M059J (cell line): ENCODE measurements at regions not wholly inside any gene's neighbourhood (a gene's known extent, or its start where the extent isn't known, plus 50 kb on each side); places are given as distances from the start of the nearest gene placed in this dataset.
A peak's percentile ranks its signal among the peaks of the same experiment; 100 is the strongest.

Source experiments
- DNase-seq: peaks from one replicate; pipeline ENCODE4 v3.0.0-alpha.2; 2012; ENCODE audit warnings: low read depth

- no peak for DNase-seq
Observed at GRCh38 chr5:2032432-2032831, 149.7 kb upstream of the IRX4 start.

DNA sequence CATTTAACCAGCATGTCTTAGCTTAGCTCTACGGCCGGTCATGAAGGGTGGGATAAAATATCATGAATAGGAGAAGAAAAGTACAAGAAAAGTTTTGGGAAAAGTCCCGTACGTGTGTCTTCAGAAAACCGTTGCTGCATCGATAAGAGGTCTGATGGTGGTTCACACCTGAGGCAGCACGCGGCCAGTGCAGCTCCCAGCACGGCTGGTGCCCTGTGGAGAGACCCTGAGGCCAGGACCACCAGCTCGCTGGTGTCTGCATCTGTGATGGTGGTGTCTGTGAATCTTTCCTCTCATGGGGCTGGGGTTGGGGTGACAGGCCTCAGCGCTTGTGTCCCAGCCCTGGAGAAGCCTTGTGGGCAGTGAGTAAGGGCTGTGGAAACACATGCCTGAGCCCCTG, 148.9 kb upstream of the IRX4 start:
- no peak for DNase-seq

DNA sequence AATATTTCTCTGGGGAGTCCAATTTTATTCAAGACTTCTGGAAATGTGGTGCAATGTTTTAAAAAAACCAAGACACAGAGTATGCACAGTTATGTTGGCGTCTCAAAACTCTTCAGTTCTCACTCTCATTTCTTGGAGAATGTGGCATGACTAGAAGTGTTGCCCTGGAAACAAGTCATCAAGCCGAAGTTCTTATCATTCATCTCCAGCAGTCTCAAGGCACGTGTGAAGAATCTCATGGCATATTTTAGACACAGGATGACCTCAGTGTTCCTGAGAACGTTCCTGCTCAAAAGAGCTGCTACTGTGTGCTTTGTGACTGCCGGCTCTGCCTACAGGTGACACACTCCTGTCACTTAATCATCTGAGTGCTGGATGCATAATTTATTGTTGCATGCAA, 147.4 kb upstream of the IRX4 start:
- no peak for DNase-seq

GRCh38 chr5:2029206-2029605, 146.5 kb upstream of the IRX4 start:
- DNase-seq = no peak

GRCh38 chr5:2027790-2028189, 145.1 kb upstream of the IRX4 start:
- no peak for DNase-seq

DNA sequence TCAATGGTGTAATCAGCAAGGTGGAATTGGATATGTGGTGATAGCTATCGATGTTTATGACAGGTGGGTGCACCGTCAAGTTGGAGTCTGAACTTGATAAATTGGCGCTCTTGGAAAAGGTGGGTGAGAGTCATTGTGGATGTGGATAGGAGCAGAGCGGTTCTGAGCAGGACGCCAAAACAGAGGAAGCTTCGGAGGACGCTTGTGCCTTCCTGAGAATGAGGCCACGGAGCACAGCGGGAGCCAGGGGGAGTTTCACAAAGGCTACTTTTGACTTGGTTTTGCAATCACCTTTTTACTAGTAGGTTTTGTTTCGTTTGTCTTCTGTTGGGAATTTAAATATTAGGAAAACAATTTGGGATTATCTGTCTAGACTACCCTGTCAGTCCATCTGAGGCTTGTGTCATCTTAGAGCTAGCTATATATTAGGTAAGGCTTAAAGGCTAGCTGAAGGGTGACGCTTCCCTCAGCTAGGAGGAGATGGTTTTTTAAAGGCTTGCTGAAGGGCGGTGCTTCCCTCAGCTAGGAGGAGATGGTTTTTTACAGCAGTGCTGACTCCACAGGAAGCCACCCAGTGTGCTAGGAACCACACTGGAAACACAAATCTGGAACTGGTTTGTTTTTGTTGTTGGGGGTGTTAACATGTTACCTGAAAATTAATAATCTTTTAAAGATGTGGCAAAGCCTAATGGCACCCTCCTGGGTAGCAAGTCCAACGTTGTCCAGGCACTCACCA, 142.4 kb upstream of the IRX4 start:
- no peak for DNase-seq

DNA sequence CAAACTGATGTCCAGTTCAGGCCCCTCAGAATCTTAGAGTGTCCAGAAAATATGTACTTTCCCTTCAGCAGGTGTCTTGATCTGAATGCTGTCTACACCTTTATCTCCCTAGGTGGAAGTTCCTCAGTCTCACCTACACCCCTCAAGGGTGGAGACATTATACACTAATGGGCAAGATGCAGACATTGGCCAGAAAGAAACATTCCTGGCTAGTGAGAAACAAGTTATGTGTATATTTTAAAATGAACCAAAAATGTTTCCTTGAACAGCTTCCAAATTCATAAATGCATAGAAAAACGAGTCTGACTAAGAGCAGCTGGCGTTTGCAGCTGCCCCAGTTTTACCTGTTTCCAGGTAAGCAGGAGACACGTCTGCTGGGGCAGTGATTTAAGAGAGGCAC, 140.5 kb upstream of the IRX4 start:
- no peak for DNase-seq

- no peak for DNase-seq
Observed at GRCh38 chr5:2022436-2022835, 139.7 kb upstream of the IRX4 start.

GRCh38 chr5:2021484-2022176, 138.9 kb upstream of the IRX4 start:
- DNase-seq = no peak

DNA sequence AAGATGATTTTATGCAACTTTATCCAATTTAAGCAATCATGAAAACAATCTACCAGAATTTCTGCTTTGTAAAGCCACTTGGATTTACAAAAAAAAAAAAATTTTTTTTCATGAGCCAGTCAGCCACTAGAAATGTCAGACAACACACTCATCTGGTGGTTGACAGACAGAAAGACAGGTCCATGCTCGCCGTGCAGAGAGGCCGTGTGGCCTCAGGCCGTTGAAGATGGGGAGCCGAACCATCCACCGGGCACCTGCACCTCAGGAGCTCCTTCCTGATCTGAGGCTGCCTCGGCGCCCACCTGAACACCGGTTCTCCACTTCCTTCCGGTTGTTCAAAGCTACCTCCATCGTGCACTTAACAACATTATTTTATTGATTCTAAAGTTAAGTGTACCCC, 138.0 kb upstream of the IRX4 start:
- no peak for DNase-seq

DNA sequence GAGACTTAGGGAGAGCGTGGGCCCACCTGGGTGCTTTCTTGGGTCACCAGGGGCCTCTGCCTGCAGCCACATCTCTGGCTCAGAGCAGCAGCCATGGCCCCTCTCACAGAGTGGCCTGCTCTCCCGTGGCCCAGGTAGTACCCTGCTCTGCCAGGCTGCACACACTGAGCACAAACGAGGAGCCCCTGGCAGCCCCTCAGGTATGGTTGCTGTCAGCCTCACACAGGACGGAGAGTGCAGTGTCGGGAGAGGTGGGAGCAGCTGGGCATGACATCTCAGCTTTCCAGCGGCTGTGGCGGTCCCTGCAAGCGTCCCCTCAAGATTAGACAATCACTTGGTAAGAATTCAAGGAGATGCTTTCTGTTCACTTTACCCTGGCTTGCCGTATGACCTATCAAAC, 137.0 kb upstream of the IRX4 start:
- no peak for DNase-seq

DNA sequence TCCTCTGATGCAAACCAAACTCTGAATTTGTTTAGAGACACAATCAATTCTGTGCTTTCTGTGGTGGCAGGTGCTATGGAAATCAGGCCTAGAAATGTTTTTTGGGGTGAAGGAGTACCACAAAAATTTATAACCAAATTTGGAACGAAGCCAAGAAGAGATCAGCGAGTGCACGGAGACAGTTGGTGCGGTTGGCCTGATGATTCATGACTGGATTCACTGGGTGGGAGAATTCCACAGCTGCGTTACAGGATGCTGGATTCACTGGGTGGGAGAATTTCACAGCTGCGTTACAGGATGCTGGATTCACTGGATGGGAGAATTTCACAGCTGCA, 135.6 kb upstream of the IRX4 start:
- DNase-seq = no peak

- DNase-seq = peak; percentile 4
Observed at GRCh38 chr5:2017540-2018389, 135.0 kb upstream of the IRX4 start.

DNA sequence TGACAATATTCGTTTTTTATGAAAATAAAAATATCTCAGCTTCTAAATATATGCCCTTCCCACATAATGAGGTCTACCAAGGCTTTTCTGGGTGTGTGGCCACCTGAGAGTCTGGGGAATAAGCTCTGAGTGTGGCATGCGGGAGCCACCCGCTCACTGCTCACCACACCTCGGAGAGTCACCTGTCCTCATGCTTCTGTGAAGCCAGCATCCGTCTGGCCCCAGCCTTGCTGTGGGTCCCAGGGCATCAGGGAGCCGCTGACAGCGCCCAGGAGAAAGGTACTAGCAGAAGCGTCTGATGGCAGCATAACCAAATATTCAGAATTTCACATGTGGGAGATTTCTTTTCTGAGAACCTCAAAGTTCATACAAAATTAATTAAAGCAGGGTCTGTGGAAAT, 133.2 kb upstream of the IRX4 start:
- no peak for DNase-seq

DNA sequence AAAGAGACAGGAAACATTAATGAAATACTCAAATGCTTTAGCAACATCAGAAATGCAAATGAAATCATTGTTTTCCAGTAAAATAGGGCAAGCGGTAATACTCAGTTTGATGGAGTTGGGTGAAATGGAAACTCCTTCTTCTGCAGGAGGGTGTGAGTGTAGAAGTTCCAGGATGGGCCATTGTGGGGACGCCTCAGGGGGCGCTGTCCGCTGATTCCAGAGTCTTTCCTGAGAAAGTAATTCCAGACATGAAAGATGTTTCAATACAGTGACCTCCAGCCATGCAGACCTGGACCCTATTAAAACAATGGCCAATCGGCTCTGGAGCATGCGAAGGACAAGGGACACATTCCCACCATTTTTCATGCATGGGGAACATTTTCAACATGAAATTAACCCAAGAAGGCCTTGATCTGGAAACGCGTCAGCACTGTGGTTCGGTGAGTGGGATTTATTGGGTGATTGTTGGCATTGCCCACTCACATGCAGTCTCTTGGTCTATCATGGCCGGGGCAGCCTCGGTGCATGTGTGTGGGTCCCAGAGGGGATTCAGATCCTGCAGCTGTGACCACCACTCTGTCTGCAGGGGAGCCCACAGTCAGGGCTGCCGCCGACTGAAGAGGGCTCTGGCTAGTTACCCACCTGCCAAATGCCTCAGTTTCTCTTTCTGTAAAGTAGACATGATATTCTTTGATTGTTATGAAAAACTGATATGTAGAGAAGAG, 132.6 kb upstream of the IRX4 start:
- no peak for DNase-seq

GRCh38 chr5:2014058-2014610, 131.4 kb upstream of the IRX4 start:
- no peak for DNase-seq

- no peak for DNase-seq
Observed at GRCh38 chr5:2013301-2014057, 130.8 kb upstream of the IRX4 start.

DNA sequence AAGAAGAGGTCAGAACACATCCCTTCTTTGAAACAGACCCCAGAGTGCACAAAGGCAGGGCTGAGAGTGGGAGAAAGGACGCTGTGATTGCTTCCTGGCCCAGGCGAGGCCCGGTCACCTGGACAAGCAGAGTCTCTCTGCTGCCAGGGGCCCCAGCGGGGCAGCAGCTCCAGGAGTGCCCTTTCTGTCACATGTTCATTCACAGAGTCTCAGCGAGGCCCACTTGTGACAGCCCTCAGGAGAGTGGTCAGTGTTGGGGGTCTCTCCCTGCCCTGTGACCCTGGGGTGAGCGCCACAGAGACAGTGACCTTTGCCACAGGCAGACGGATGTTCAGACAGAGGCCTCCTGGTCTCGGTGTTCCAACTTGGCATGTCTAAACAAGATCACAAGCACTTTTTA, 130.2 kb upstream of the IRX4 start:
- DNase-seq = no peak

- DNase-seq = no peak
Observed at GRCh38 chr5:2011481-2012411, 129.0 kb upstream of the IRX4 start.

- no peak for DNase-seq
Observed at GRCh38 chr5:2010940-2011339, 128.2 kb upstream of the IRX4 start.
